ENCODE measurements at regions not wholly inside any gene's neighbourhood (a gene's known extent, or its start where the extent isn't known, plus 50 kb on each side); places are given as distances from the start of the nearest gene placed in this dataset.

GRCh38 chr4:13876940-13877339 lies 249.4 kb upstream of the BOD1L1 start:
- no peak for DNase-seq (ENCODE audit: low read depth, low spot score)
- H3K4me3 ChIP-seq (ENCODE audit: low read length): no peak overlapping the region

- H3K4me3 ChIP-seq (ENCODE audit: low read length): no peak overlapping the region
- DNase-seq (ENCODE audit: low read depth, low spot score): no peak
Observed at GRCh38 chr4:13877626-13878025, 250.1 kb upstream of the BOD1L1 start.

GRCh38 chr4:13881892-13882291 lies 254.4 kb upstream of the BOD1L1 start:
- no peak for DNase-seq (ENCODE audit: low read depth, low spot score)
- no peak overlapping the region for H3K4me3 ChIP-seq (ENCODE audit: low read length)

GRCh38 chr4:13887010-13887409 lies 259.5 kb upstream of the BOD1L1 start:
- H3K4me3 ChIP-seq (ENCODE audit: low read length): no peak overlapping the region
- DNase-seq (ENCODE audit: low read depth, low spot score): no peak

- H3K4me3 ChIP-seq (ENCODE audit: low read length): no peak overlapping the region
- DNase-seq (ENCODE audit: low read depth, low spot score): no peak
Observed at GRCh38 chr4:13888112-13888511, 260.6 kb upstream of the BOD1L1 start.

GRCh38 chr4:13891544-13891939 lies 264.0 kb upstream of the BOD1L1 start:
- no peak overlapping the region for H3K4me3 ChIP-seq (ENCODE audit: low read length)
- no peak for DNase-seq (ENCODE audit: low read depth, low spot score)

- no peak overlapping the region for H3K4me3 ChIP-seq (ENCODE audit: low read length)
- DNase-seq (ENCODE audit: low read depth, low spot score): no peak
Observed at GRCh38 chr4:13892739-13893105, 265.2 kb upstream of the BOD1L1 start.

- H3K4me3 ChIP-seq (ENCODE audit: low read length): no peak overlapping the region
Observed at GRCh38 chr4:13893211-13893610, 265.7 kb upstream of the BOD1L1 start.

GRCh38 chr4:13893987-13894386 lies 266.5 kb upstream of the BOD1L1 start:
- H3K4me3 ChIP-seq (ENCODE audit: low read length): no peak overlapping the region
- DNase-seq (ENCODE audit: low read depth, low spot score): no peak

More at GRCh38 chr4:13893211-13893610, 265.7 kb upstream of the BOD1L1 start:
- DNase-seq (ENCODE audit: low read depth, low spot score): no peak

- DNase-seq (ENCODE audit: low read depth, low spot score): no peak
- no peak overlapping the region for H3K4me3 ChIP-seq (ENCODE audit: low read length)
Observed at GRCh38 chr4:13900780-13901179, 273.3 kb upstream of the BOD1L1 start.

- H3K4me3 ChIP-seq (ENCODE audit: low read length): no peak overlapping the region
- no peak for DNase-seq (ENCODE audit: low read depth, low spot score)
Observed at GRCh38 chr4:13902146-13902545, 274.6 kb upstream of the BOD1L1 start.

- no peak overlapping the region for H3K4me3 ChIP-seq (ENCODE audit: low read length)
- no peak for DNase-seq (ENCODE audit: low read depth, low spot score)
Observed at GRCh38 chr4:13903061-13903460, 275.5 kb upstream of the BOD1L1 start.

GRCh38 chr4:13903901-13904300 lies 276.4 kb upstream of the BOD1L1 start:
- no peak for DNase-seq (ENCODE audit: low read depth, low spot score)

GRCh38 chr4:13905543-13905942 lies 278.0 kb upstream of the BOD1L1 start:
- no peak overlapping the region for H3K4me3 ChIP-seq (ENCODE audit: low read length)
- no peak for DNase-seq (ENCODE audit: low read depth, low spot score)

More at GRCh38 chr4:13903901-13904300, 276.4 kb upstream of the BOD1L1 start:
- H3K4me3 ChIP-seq (ENCODE audit: low read length): no peak overlapping the region

GRCh38 chr4:13906727-13907126 lies 279.2 kb upstream of the BOD1L1 start:
- DNase-seq (ENCODE audit: low read depth, low spot score): no peak
- no peak overlapping the region for H3K4me3 ChIP-seq (ENCODE audit: low read length)

- H3K4me3 ChIP-seq (ENCODE audit: low read length): no peak overlapping the region
- no peak for DNase-seq (ENCODE audit: low read depth, low spot score)
Observed at GRCh38 chr4:13907255-13907751, 279.8 kb upstream of the BOD1L1 start.

- no peak for DNase-seq (ENCODE audit: low read depth, low spot score)
Observed at GRCh38 chr4:13908455-13908854, 280.9 kb upstream of the BOD1L1 start.

GRCh38 chr4:13910556-13910955 lies 283.0 kb upstream of the BOD1L1 start:
- H3K4me3 ChIP-seq (ENCODE audit: low read length): no peak overlapping the region
- no peak for DNase-seq (ENCODE audit: low read depth, low spot score)

More at GRCh38 chr4:13908455-13908854, 280.9 kb upstream of the BOD1L1 start:
- H3K4me3 ChIP-seq (ENCODE audit: low read length): no peak overlapping the region

GRCh38 chr4:13911256-13911655 lies 283.7 kb upstream of the BOD1L1 start:
- no peak overlapping the region for H3K4me3 ChIP-seq (ENCODE audit: low read length)
- no peak for DNase-seq (ENCODE audit: low read depth, low spot score)

- H3K4me3 ChIP-seq (ENCODE audit: low read length): no peak overlapping the region
- DNase-seq (ENCODE audit: low read depth, low spot score): no peak
Observed at GRCh38 chr4:13912436-13912925, 285.0 kb upstream of the BOD1L1 start.

- no peak for DNase-seq (ENCODE audit: low read depth, low spot score)
- H3K4me3 ChIP-seq (ENCODE audit: low read length): no peak overlapping the region
Observed at GRCh38 chr4:13912966-13913365, 285.4 kb upstream of the BOD1L1 start.

GRCh38 chr4:13917015-13917414 lies 289.5 kb upstream of the BOD1L1 start:
- DNase-seq (ENCODE audit: low read depth, low spot score): no peak
- H3K4me3 ChIP-seq (ENCODE audit: low read length): no peak overlapping the region
